Mucosa of descending colon (tissue), 3 donors: ENCODE measurements at regions not wholly inside any gene's neighbourhood (a gene's known extent, or its start where the extent isn't known, plus 50 kb on each side); places are given as distances from the start of the nearest gene placed in this dataset.

Experiments used
- ATAC-seq: fragments of 200-7000 bp; cut with Tn5 transposase; one replicate; pipeline ENCODE4 v1.9.1; 2020; ENCODE audit warnings: mild to moderate bottlenecking, moderate library complexity
- DNase-seq, 3 donors: peaks; one replicate each; pipeline ENCODE4 v3.0.0-alpha.2; 2020
- H3K36me3 ChIP-seq: fragments of 200-600 bp; one replicate; pipeline ENCODE4 v1.8.0; 2021; ENCODE audit warnings: low read depth, mild to moderate bottlenecking
- H3K4me1 ChIP-seq: fragments of 200-600 bp; one replicate; pipeline ENCODE4 v1.8.0; 2021; ENCODE audit warnings: low read depth, mild to moderate bottlenecking
- H3K4me3 ChIP-seq: fragments of 200-600 bp; one replicate; pipeline ENCODE4 v1.8.0; 2021; ENCODE audit warnings: mild to moderate bottlenecking
- H3K9me3 ChIP-seq: fragments of 200-600 bp; one replicate; pipeline ENCODE4 v1.8.0; 2021; ENCODE audit warnings: mild to moderate bottlenecking
- CTCF ChIP-seq: fragments of 200-600 bp; IDR thresholded peaks from one replicate; pipeline ENCODE4 v1.8.0; 2022; ENCODE audit warnings: antibody characterized with exemption, mild to moderate bottlenecking
- intact Hi-C, 2 donors: fragments of 100-400 bp; cut with DNase I in 1 of 2; cut with micrococcal nuclease in 1 of 2; formaldehyde crosslinking; loops; one replicate each; pipeline versions ENCODE4 v1.11.0 to v1.11.1; 2022; cut with DNase I, micrococcal nuclease
- donor health status: DM: no; HTN: no; CAD: no; lungs with moderate emphysema.
- donor health status: DM: no; HTN: no; CAD: no.
- donor health status: DM: no; HTN: yes; CAD: no.

GRCh38 chr13:76750126-76750525 is 136.1 kb downstream of the KCTD12 start:
- no peaks in the 10 kb centered on the region for H3K36me3 ChIP-seq
- no peak overlapping the region for H3K4me3 ChIP-seq
- H3K9me3 ChIP-seq = no peaks in the 10 kb centered on the region
- no peak for TF ChIP-seq CTCF
- no peak for DNase-seq
- ATAC-seq = no peak
- intact Hi-C loops = no loop called here
- no peaks in the 10 kb centered on the region for H3K4me1 ChIP-seq

DNA sequence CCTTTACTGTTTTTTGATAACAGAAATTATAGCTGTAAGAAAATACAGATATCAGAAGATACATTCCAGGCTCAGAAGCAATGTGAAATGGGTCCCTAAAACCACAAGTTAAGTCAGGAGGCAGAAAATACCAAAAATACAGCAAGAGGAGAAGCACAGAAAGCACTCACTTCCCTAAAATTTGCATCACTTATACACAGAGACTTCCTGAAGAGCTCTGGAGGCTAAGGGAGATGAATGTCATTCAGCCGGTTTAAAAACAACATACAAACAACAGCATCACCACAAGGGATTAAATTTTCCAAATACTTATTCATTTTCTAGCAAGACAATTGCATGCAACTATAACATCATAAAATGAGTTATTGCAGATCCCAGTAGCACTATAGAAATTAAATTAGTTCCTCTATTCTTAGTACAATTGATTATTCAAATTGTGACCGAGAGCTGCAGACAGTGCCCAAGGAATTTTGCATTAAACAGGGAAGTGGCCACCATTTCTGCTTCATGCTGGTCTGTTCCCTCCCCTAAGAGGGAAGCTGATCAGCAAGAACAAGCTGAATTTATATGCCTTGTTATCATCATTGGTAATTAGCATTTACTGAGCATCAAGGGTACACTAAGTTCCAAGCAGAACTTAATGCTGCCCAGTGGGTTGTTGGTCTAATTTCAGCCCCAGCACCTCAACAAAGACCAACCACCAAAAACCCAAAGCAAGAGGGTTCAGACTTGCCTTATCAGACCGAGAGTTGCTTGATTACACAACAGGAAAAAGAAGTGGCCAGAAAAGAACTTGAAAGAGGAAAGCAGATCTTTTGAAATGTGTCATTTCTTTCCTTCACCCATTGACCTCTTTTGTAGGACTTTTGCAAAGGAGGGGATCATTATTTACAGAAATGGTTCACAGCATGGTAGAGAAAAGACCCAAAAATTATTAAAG is 140.7 kb downstream of the KCTD12 start:
- H3K4me1 ChIP-seq = no peaks in the 10 kb centered on the region
- intact Hi-C loops = no loop called here
- peak; percentile 13 for ATAC-seq
- H3K36me3 ChIP-seq = no peaks in the 10 kb centered on the region
- TF ChIP-seq CTCF = no peak
- no peak for DNase-seq
- H3K4me3 ChIP-seq = no peak overlapping the region
- no peaks in the 10 kb centered on the region for H3K9me3 ChIP-seq

GRCh38 chr13:76741624-76742023 is 144.6 kb downstream of the KCTD12 start:
- Histone ChIP-seq H3K4me3 (no peak overlapping the region), H3K36me3 (no peaks in the 10 kb centered on the region), H3K4me1 (no peaks in the 10 kb centered on the region), H3K9me3 (no peaks in the 10 kb centered on the region)
- DNase-seq = no peak
- no peak for ATAC-seq
- no peak for TF ChIP-seq CTCF
- intact Hi-C loops = no loop called here

DNA sequence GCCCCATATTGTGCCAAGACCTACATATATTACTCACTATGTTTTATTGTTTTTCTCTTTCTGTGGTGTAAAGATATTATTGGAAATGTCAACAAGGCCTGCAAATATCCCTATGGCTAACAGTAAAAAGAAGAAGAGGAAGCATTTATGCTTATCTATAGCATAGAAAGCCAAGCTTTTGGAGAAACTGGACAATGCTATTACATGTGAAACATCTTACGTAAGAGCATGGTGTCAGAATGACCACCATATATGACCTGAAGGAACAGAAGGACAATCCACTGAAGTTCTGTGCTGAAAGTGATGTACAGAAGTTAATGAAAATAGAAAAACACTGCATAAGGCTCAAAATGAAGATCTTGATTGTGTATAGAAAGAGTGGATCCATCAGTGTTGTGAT is 145.2 kb downstream of the KCTD12 start:
- no peaks in the 10 kb centered on the region for H3K9me3 ChIP-seq
- DNase-seq (no peak), ATAC-seq (no peak)
- intact Hi-C loops = no loop called here
- no peaks in the 10 kb centered on the region for H3K4me1 ChIP-seq
- TF ChIP-seq CTCF = no peak
- no peaks in the 10 kb centered on the region for H3K36me3 ChIP-seq
- no peak overlapping the region for H3K4me3 ChIP-seq

DNA sequence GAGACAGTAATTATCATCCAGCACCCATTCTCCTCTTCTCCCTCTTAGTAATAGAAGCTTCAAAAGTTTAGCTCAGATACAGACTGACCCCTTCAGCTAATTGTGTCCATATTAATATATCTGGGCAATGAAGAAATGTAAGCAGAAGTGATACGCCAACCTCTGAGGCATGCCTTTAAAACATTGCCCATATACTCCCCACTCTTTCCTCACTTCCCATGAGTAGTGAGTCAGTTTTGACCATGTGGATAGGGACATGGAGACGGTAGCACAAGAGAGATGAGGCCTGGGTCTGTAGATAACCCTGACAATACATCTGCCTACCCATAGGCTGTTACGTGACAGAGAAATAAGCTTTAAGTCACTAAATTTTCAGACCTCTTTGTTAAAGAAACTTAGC is 147.6 kb downstream of the KCTD12 start:
- DNase-seq (no peak), ATAC-seq (no peak)
- TF ChIP-seq CTCF = no peak
- no peaks in the 10 kb centered on the region for H3K9me3 ChIP-seq
- intact Hi-C loops = no loop called here
- H3K36me3 ChIP-seq = no peaks in the 10 kb centered on the region
- H3K4me3 ChIP-seq = no peak overlapping the region
- no peaks in the 10 kb centered on the region for H3K4me1 ChIP-seq
